OCI-LY1 (cell line): ENCODE measurements at regions not wholly inside any gene's neighbourhood (a gene's known extent, or its start where the extent isn't known, plus 50 kb on each side); places are given as distances from the start of the nearest gene placed in this dataset.

Experiments
- H2AFZ ChIP-seq: fragments of 200-600 bp; sonication (generic), shearing (Covaris generic); 2 replicates; pipeline ENCODE4 v1.6.0; 2014; ENCODE audit warnings: antibody characterized with exemption, mild to moderate bottlenecking, low read length
- H3F3A ChIP-seq: fragments of 200-600 bp; sonication (generic), shearing (Covaris generic); 2 replicates; pipeline ENCODE4 v1.6.0; 2014; ENCODE audit warnings: mild to moderate bottlenecking, antibody characterized with exemption, low read length, moderate library complexity; ENCODE audit not compliant: insufficient read depth
- H3K27ac ChIP-seq: fragments of 200-600 bp; sonication (generic); 2 replicates; pipeline ENCODE4 v1.5.1; 2014; ENCODE audit warnings: low read length, mixed run types, mild to moderate bottlenecking, low read depth; ENCODE audit not compliant: poor library complexity, severe bottlenecking
- H3K27me3 ChIP-seq: fragments of 200-600 bp; sonication (generic); 2 replicates; pipeline ENCODE4 v1.6.0; 2014; ENCODE audit warnings: antibody characterized with exemption, mild to moderate bottlenecking, low read length, moderate library complexity; ENCODE audit not compliant: insufficient read depth
- H3K36me3 ChIP-seq: fragments of 200-600 bp; sonication (generic); 2 replicates; pipeline ENCODE4 v1.6.1; 2014; ENCODE audit warnings: mild to moderate bottlenecking, antibody characterized with exemption, low read length, moderate library complexity, mixed read lengths; ENCODE audit not compliant: insufficient read depth
- H3K4me1 ChIP-seq: fragments of 200-600 bp; sonication (generic); 2 replicates; pipeline ENCODE4 v1.5.1; 2014; ENCODE audit warnings: mild to moderate bottlenecking, low read length, moderate library complexity; ENCODE audit not compliant: insufficient read depth, severe bottlenecking
- H3K4me2 ChIP-seq: fragments of 200-600 bp; sonication (generic), shearing (Covaris generic); 2 replicates; pipeline ENCODE4 v1.6.1; 2014; ENCODE audit warnings: low read length
- H3K4me3 ChIP-seq: fragments of 200-600 bp; sonication (generic); 2 replicates; pipeline ENCODE4 v1.5.1; 2014; ENCODE audit warnings: low read length, low read depth, mild to moderate bottlenecking, mixed read lengths; ENCODE audit not compliant: poor library complexity, severe bottlenecking
- H3K79me2 ChIP-seq: fragments of 200-600 bp; shearing (Covaris generic); 2 replicates; pipeline ENCODE4 v1.6.1; 2016; ENCODE audit warnings: mixed run types, low read length, mixed read lengths; ENCODE audit not compliant: insufficient read depth
- H3K9ac ChIP-seq: fragments of 200-600 bp; sonication (generic), shearing (Covaris generic); 2 replicates; pipeline ENCODE4 v1.6.1; 2014; ENCODE audit warnings: mild to moderate bottlenecking, low read length, mixed read lengths
- H3K9me2 ChIP-seq: fragments of 200-600 bp; sonication (generic), shearing (Covaris generic); 2 replicates; pipeline ENCODE4 v1.6.1; 2014; ENCODE audit warnings: low read depth, mild to moderate bottlenecking, low read length, mixed read lengths
- H3K9me3 ChIP-seq: fragments of 200-600 bp; shearing (Covaris generic); 2 replicates; pipeline ENCODE4 v1.6.1; 2014; ENCODE audit warnings: low read length, mixed read lengths
- H4K20me1 ChIP-seq: fragments of 200-600 bp; sonication (generic), shearing (Covaris generic); 2 replicates; pipeline ENCODE4 v1.6.0; 2016; ENCODE audit warnings: mild to moderate bottlenecking, low read length; ENCODE audit not compliant: insufficient read depth
- EZH2 ChIP-seq: fragments of 200-600 bp; sonication (generic), shearing (Covaris generic); IDR thresholded peaks from 2 replicates; pipeline ENCODE4 v1.8.0; 2017; ENCODE audit warnings: borderline replicate concordance, mixed run types, mild to moderate bottlenecking, antibody characterized with exemption, low read length, moderate library complexity, mixed read lengths
- TF ChIP-seq, protein P1 (sequence below): fragments of 200-600 bp; sonication (generic), shearing (Covaris generic); IDR thresholded peaks from 2 replicates; pipeline ENCODE4 v1.5.1; 2017; ENCODE audit warnings: mild to moderate bottlenecking, antibody characterized with exemption, low read length, moderate library complexity, mixed read lengths

DNA sequence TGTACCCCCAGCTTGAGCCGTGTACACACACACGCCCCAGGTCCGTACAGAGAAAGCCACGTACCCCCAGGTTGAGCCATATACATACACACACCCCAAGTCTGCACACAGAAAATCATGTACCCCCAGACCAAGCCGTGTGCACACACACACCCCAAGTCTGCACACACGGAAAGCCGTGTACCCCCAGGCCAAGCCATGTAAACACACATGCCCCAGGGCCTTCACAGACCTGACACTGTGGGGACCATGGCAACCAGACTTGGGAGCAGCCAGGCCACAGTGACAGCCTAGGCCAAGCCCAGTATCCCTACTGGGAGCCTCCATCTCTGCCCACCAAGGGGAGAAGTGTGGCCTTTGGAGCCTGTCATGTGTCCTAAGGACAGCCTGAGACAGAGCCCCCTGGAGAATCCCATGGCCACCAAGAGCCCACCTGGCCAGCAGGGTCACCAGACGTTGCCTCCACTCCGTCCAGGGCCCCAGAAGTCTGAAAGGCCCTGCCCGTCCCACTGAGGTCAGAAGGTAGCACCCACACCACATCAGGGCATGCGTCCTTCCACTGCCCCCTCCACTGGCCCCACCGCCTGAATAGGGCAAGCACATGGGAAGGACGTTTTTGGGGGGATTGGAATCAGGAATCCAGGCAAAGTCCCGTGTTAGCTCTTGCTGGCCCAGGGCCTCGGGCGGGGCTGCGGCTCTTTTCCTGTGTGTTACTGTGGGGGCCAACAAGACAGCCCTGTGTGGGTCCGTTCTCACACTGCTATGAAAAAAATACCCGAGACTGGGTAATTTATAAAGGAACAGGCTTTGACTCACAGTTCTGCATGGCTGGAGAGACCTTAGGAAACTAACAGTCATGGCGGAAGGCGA is 636.7 kb downstream of the TBC1D22A start:
- H3K4me3 ChIP-seq = no peak overlapping the region
- no peaks in the 10 kb centered on the region for H3F3A ChIP-seq
- H3K9me3 ChIP-seq = no peaks in the 10 kb centered on the region
- no peaks in the 10 kb centered on the region for H3K79me2 ChIP-seq
- H3K4me1 ChIP-seq = no peaks in the 10 kb centered on the region
- no peak overlapping the region for H3K4me2 ChIP-seq
- no peak overlapping the region for H2AFZ ChIP-seq
- no peak overlapping the region for H3K27ac ChIP-seq
- H3K9ac ChIP-seq = no peak overlapping the region
- H4K20me1 ChIP-seq = no peaks in the 10 kb centered on the region
- TF ChIP-seq, protein P1, sequence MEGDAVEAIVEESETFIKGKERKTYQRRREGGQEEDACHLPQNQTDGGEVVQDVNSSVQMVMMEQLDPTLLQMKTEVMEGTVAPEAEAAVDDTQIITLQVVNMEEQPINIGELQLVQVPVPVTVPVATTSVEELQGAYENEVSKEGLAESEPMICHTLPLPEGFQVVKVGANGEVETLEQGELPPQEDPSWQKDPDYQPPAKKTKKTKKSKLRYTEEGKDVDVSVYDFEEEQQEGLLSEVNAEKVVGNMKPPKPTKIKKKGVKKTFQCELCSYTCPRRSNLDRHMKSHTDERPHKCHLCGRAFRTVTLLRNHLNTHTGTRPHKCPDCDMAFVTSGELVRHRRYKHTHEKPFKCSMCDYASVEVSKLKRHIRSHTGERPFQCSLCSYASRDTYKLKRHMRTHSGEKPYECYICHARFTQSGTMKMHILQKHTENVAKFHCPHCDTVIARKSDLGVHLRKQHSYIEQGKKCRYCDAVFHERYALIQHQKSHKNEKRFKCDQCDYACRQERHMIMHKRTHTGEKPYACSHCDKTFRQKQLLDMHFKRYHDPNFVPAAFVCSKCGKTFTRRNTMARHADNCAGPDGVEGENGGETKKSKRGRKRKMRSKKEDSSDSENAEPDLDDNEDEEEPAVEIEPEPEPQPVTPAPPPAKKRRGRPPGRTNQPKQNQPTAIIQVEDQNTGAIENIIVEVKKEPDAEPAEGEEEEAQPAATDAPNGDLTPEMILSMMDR = no peak
- no peak for TF ChIP-seq EZH2
- H3K36me3 ChIP-seq = no peaks in the 10 kb centered on the region
- H3K9me2 ChIP-seq = no peaks in the 10 kb centered on the region
- H3K27me3 ChIP-seq = peaks cover 17% of the 10 kb centered on the region; the same call in 1 of the 2 replicates

DNA sequence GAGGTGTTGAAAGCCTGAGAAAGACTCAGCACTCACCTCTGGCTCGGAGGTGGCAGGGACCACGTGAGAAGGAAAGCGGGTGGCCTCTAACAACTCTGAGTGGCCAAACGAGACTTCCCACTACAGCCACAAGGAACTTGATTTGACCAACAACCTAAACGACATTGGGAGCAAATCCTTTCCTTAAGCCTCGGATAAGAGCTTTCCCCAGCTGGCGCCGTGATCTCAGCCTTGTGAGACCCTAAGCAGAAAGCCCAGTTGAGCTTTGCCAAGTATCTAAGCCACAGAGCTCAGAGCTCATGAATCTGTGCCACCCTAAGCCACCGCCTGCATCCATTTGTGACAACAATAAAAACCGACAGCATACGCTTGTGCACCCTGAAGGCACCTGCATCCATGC is 636.0 kb downstream of the TBC1D22A start:
- no peak overlapping the region for H3K27ac ChIP-seq
- H3K79me2 ChIP-seq = no peaks in the 10 kb centered on the region
- H3K4me1 ChIP-seq = no peaks in the 10 kb centered on the region
- no peak overlapping the region for H3K4me3 ChIP-seq
- peaks cover 18% of the 10 kb centered on the region; the same call in 1 of the 2 replicates for H3K27me3 ChIP-seq
- no peak overlapping the region for H3K4me2 ChIP-seq
- no peaks in the 10 kb centered on the region for H4K20me1 ChIP-seq
- no peak overlapping the region for H2AFZ ChIP-seq
- H3F3A ChIP-seq = no peaks in the 10 kb centered on the region
- H3K9ac ChIP-seq = no peak overlapping the region
- no peaks in the 10 kb centered on the region for H3K9me3 ChIP-seq
- no peaks in the 10 kb centered on the region for H3K36me3 ChIP-seq
- H3K9me2 ChIP-seq = no peaks in the 10 kb centered on the region
- no peak for TF ChIP-seq EZH2
- TF ChIP-seq, protein P1 = no peak

DNA sequence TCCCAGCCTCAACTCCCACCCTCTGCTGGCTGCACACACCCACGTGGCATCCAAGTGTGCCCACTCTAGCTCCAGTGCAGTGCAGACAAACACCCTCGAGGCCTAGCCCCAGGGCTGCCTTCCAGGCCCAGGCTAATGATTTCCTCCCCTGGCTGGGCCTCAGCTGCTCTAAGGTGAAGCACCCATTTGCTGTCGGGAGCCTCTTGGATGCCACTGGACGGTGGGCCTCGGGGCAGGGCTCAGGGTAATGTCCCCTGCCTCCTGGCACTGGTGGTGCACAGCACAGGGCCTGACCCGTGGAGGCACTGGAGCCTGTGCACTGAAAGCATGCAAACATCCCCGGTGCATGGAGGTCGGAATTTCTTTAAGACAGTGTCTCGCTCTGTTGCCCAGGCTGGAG is 635.2 kb downstream of the TBC1D22A start:
- Histone ChIP-seq H3K4me2 (no peak overlapping the region), H3K9me2 (no peaks in the 10 kb centered on the region), H3K4me1 (no peaks in the 10 kb centered on the region), H3K27me3 (peaks cover 18% of the 10 kb centered on the region; the same call in 1 of the 2 replicates), H3K9me3 (no peaks in the 10 kb centered on the region), H3K36me3 (no peaks in the 10 kb centered on the region), H3K4me3 (no peak overlapping the region), H3K9ac (no peak overlapping the region), H4K20me1 (no peaks in the 10 kb centered on the region), H3F3A (no peaks in the 10 kb centered on the region), H2AFZ (no peak overlapping the region), H3K27ac (no peak overlapping the region), H3K79me2 (no peaks in the 10 kb centered on the region)
- no peak for TF ChIP-seq EZH2
